ENCODE measurements at regions not wholly inside any gene's neighbourhood (a gene's known extent, or its start where the extent isn't known, plus 50 kb on each side); places are given as distances from the start of the nearest gene placed in this dataset.

GRCh38 chr13:30831515-30831914 is 74.6 kb upstream of the MEDAG start:
- TF ChIP-seq BCL11A (tag by site-specific recombination; IDR thresholded peaks at IDR 0.05; ENCODE audit: low read depth), result no peak
- TF ChIP-seq ZBTB20 (tag by site-specific recombination; IDR thresholded peaks at IDR 0.05), result no peak; the same call in 1 of the 2 replicates
- TF ChIP-seq, protein P1, sequence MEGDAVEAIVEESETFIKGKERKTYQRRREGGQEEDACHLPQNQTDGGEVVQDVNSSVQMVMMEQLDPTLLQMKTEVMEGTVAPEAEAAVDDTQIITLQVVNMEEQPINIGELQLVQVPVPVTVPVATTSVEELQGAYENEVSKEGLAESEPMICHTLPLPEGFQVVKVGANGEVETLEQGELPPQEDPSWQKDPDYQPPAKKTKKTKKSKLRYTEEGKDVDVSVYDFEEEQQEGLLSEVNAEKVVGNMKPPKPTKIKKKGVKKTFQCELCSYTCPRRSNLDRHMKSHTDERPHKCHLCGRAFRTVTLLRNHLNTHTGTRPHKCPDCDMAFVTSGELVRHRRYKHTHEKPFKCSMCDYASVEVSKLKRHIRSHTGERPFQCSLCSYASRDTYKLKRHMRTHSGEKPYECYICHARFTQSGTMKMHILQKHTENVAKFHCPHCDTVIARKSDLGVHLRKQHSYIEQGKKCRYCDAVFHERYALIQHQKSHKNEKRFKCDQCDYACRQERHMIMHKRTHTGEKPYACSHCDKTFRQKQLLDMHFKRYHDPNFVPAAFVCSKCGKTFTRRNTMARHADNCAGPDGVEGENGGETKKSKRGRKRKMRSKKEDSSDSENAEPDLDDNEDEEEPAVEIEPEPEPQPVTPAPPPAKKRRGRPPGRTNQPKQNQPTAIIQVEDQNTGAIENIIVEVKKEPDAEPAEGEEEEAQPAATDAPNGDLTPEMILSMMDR (tag by site-specific recombination; IDR thresholded peaks at IDR 0.05), result no peak
- TF ChIP-seq INSM2 (tag by site-specific recombination; IDR thresholded peaks at IDR 0.05), result no peak
- TF ChIP-seq, protein P2, sequence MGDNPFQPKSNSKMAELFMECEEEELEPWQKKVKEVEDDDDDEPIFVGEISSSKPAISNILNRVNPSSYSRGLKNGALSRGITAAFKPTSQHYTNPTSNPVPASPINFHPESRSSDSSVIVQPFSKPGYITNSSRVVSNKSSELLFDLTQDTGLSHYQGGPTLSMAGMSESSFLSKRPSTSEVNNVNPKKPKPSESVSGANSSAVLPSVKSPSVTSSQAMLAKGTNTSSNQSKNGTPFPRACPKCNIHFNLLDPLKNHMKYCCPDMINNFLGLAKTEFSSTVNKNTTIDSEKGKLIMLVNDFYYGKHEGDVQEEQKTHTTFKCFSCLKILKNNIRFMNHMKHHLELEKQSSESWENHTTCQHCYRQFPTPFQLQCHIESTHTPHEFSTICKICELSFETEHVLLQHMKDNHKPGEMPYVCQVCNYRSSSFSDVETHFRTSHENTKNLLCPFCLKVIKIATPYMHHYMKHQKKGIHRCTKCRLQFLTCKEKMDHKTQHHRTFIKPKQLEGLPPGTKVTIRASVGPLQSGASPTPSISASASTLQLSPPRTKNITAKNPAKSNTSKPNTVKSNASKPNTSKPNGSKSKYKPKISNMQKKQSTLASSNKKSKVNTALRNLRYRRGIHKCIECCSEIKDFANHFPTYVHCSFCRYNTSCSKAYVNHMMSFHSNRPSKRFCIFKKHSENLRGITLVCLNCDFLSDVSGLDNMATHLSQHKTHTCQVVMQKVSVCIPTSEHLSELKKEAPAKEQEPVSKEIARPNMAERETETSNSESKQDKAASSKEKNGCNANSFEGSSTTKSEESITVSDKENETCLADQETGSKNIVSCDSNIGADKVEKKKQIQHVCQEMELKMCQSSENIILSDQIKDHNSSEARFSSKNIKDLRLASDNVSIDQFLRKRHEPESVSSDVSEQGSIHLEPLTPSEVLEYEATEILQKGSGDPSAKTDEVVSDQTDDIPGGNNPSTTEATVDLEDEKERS (tag by site-specific recombination; IDR thresholded peaks at IDR 0.05), result no peak
- no peak for TF ChIP-seq ZFP69B (tag by site-specific recombination; IDR thresholded peaks at IDR 0.05)
- no peak for TF ChIP-seq PATZ1 (tag by site-specific recombination; IDR thresholded peaks at IDR 0.05)
- no peak for TF ChIP-seq ZNF24 (tag by site-specific recombination; IDR thresholded peaks at IDR 0.05)
- no peak for TF ChIP-seq ZNF513 (tag by site-specific recombination; IDR thresholded peaks at IDR 0.05)
- no peak for TF ChIP-seq ZNF274 (IDR thresholded peaks at IDR 0.05; ENCODE audit: low read length)
- no peak for TF ChIP-seq ZNF274 (tag by site-specific recombination; IDR thresholded peaks at IDR 0.05; ENCODE audit: borderline replicate concordance)
- no peak for TF ChIP-seq ZNF76 (tag by site-specific recombination; IDR thresholded peaks at IDR 0.05; ENCODE audit: borderline replicate concordance, low read depth)

Measured in HEK293 (cell line).